ENCODE measurements at regions not wholly inside any gene's neighbourhood (a gene's known extent, or its start where the extent isn't known, plus 50 kb on each side); places are given as distances from the start of the nearest gene placed in this dataset.

DNA sequence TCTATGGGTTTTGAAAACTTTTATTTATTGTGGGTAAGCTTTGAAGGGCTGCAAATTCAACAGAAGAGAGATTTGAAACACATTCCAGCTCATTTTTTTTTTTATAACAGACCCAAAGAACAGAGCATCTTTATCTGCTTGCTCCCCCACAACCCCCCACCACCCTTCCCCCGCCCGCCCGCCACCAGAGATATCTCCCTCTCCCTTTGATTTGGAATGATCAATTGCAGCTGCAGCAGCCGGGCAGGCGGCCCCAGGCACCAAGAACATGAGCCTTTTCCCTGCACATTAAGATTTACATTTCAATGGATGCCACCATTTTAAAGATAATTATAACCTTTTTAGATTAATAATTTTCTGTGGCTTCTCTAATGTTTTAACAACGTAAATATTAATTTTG is 510.9 kb downstream of the ZNF608 start:
- Histone ChIP-seq H3K27me3 (replicated peaks; ENCODE audit: insufficient read depth, low read depth, low read length, poor library complexity) (no peaks in the 10 kb centered on the region), H3K4me1 (ENCODE audit: insufficient read depth, low read length, poor library complexity, severe bottlenecking) (no peaks in the 10 kb centered on the region), H3K4me3 (ENCODE audit: low read depth, low read length, poor library complexity, severe bottlenecking) (no peak overlapping the region), H3K9me3 (ENCODE audit: low read depth, low read length, poor library complexity, severe bottlenecking) (no peaks in the 10 kb centered on the region), H3K36me3 (ENCODE audit: insufficient read depth, low read length, poor library complexity, severe bottlenecking) (no peaks in the 10 kb centered on the region), H3K27ac (ENCODE audit: low read depth, low read length, poor library complexity, severe bottlenecking) (no peak overlapping the region)
- intact Hi-C loops (cut with micrococcal nuclease; ENCODE audit: unreplicated experiment) = no loop called here
- ChIA-PET CTCF (no interaction called here), POLR2A (ENCODE audit: low non-redundant PET) (no interaction called here)
- no TSS peak for BruUV-seq (replicated peaks)
- no peak for DNase-seq (ENCODE audit: low spot score)
- TF ChIP-seq EZH2 (IDR thresholded peaks at IDR 0.05; ENCODE audit: borderline replicate concordance, low read depth, low read length, poor library complexity, severe bottlenecking) (no peak), CTCF (conservative IDR thresholded peaks at IDR 0.05; ENCODE audit: low read depth, low read length) (no peak)

- H3K36me3 ChIP-seq (ENCODE audit: insufficient read depth, low read length, poor library complexity, severe bottlenecking) = no peaks in the 10 kb centered on the region
- no peak for DNase-seq (ENCODE audit: low spot score)
- no peaks in the 10 kb centered on the region for H3K4me1 ChIP-seq (ENCODE audit: insufficient read depth, low read length, poor library complexity, severe bottlenecking)
- no peak overlapping the region for H3K4me3 ChIP-seq (ENCODE audit: low read depth, low read length, poor library complexity, severe bottlenecking)
- POLR2A ChIA-PET (ENCODE audit: low non-redundant PET) = no interaction called here
- no peaks in the 10 kb centered on the region for H3K27me3 ChIP-seq (replicated peaks; ENCODE audit: insufficient read depth, low read depth, low read length, poor library complexity)
- intact Hi-C loops (cut with micrococcal nuclease; ENCODE audit: unreplicated experiment) = no loop called here
- H3K27ac ChIP-seq (ENCODE audit: low read depth, low read length, poor library complexity, severe bottlenecking) = no peak overlapping the region
- no peaks in the 10 kb centered on the region for H3K9me3 ChIP-seq (ENCODE audit: low read depth, low read length, poor library complexity, severe bottlenecking)
- TF ChIP-seq CTCF (conservative IDR thresholded peaks at IDR 0.05; ENCODE audit: low read depth, low read length) (no peak), EZH2 (IDR thresholded peaks at IDR 0.05; ENCODE audit: borderline replicate concordance, low read depth, low read length, poor library complexity, severe bottlenecking) (no peak)
- BruUV-seq (replicated peaks) = no TSS peak
- CTCF ChIA-PET = no interaction called here
Observed at GRCh38 chr5:124234770-124235562, 511.5 kb downstream of the ZNF608 start.

- POLR2A ChIA-PET (ENCODE audit: low non-redundant PET) = no interaction called here
- Histone ChIP-seq H3K36me3 (ENCODE audit: insufficient read depth, low read length, poor library complexity, severe bottlenecking) (no peaks in the 10 kb centered on the region), H3K27ac (ENCODE audit: low read depth, low read length, poor library complexity, severe bottlenecking) (no peak overlapping the region), H3K4me3 (ENCODE audit: low read depth, low read length, poor library complexity, severe bottlenecking) (no peak overlapping the region), H3K27me3 (replicated peaks; ENCODE audit: insufficient read depth, low read depth, low read length, poor library complexity) (no peaks in the 10 kb centered on the region), H3K4me1 (ENCODE audit: insufficient read depth, low read length, poor library complexity, severe bottlenecking) (no peaks in the 10 kb centered on the region), H3K9me3 (ENCODE audit: low read depth, low read length, poor library complexity, severe bottlenecking) (no peaks in the 10 kb centered on the region)
- CTCF ChIA-PET = no interaction called here
- BruUV-seq (replicated peaks) = no TSS peak
- TF ChIP-seq EZH2 (IDR thresholded peaks at IDR 0.05; ENCODE audit: borderline replicate concordance, low read depth, low read length, poor library complexity, severe bottlenecking) (no peak), CTCF (conservative IDR thresholded peaks at IDR 0.05; ENCODE audit: low read depth, low read length) (no peak)
- no peak for DNase-seq (ENCODE audit: low spot score)
- intact Hi-C loops (cut with micrococcal nuclease; ENCODE audit: unreplicated experiment) = no loop called here
Observed at GRCh38 chr5:124234022-124234769, 512.2 kb downstream of the ZNF608 start.
